ENCODE measurements at regions not wholly inside any gene's neighbourhood (a gene's known extent, or its start where the extent isn't known, plus 50 kb on each side); places are given as distances from the start of the nearest gene placed in this dataset.
"Not testable (repeated sequence)": the region's sequence is repeated elsewhere in the genome, so short reads cannot be mapped to it uniquely, and the experiment has no call there.

DNA sequence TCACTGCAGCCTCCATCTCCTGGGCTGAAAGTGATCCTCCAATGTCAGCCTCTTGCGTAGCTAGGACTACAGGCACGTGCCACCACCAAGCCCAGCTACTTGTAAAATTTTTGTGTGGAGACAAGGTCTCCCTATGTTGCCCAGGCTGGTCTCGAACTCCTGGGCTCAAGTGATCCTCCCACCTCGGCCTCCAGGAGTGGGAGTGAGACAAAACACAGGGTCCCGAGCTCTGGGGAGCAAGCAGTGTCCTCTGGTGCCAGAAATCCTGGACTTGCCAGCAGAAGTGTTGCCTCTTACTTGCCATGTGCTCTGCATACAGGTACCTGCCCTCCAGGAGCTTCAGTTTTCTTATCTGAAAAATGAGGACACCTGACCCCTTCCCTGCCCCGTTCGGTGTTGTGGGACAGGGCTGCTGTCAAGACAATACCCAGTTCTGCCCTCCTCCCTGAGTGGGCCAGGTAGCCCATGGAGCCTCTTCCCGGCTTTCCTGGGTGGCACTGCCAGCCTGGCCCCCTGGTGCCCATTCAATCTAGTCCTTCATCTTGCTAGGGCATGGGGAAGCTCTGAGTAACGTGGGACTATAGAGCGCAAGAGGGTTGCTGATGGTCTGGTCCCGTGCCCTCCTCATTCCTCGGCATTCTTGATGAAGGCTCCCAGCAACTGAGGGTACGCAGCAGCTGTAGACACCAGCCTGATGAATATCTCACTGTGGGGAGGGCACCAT is 164.6 kb downstream of the GOLGA6L4 start:
- no peak overlapping the region for H3K4me3 Mint-ChIP-seq
- no peak for ATAC-seq (replicated peaks)
- no peak overlapping the region for H3K27ac Mint-ChIP-seq
- H3K27me3 Mint-ChIP-seq, result no peaks in the 10 kb centered on the region
- H3K4me1 Mint-ChIP-seq, result no peaks in the 10 kb centered on the region
- H3K36me3 Mint-ChIP-seq (ENCODE audit: low read depth), result no peaks in the 10 kb centered on the region
- H3K9me3 Mint-ChIP-seq, result no peaks in the 10 kb centered on the region

- Mint-ChIP-seq H3K27me3 (no peaks in the 10 kb centered on the region), H3K4me3 (no peak overlapping the region), H3K36me3 (ENCODE audit: low read depth) (no peaks in the 10 kb centered on the region), H3K4me1 (no peaks in the 10 kb centered on the region), H3K9me3 (no peaks in the 10 kb centered on the region), H3K27ac (no peak overlapping the region)
- ATAC-seq (replicated peaks), result no peak
Observed at GRCh38 chr15:84400820-84401219, 165.2 kb downstream of the GOLGA6L4 start.

GRCh38 chr15:84401461-84401860 is 165.9 kb downstream of the GOLGA6L4 start:
- H3K4me1 Mint-ChIP-seq; H3K4me3 Mint-ChIP-seq; ATAC-seq (replicated peaks); H3K27ac Mint-ChIP-seq; H3K9me3 Mint-ChIP-seq; H3K36me3 Mint-ChIP-seq (ENCODE audit: low read depth); H3K27me3 Mint-ChIP-seq: not testable (repeated sequence)

DNA sequence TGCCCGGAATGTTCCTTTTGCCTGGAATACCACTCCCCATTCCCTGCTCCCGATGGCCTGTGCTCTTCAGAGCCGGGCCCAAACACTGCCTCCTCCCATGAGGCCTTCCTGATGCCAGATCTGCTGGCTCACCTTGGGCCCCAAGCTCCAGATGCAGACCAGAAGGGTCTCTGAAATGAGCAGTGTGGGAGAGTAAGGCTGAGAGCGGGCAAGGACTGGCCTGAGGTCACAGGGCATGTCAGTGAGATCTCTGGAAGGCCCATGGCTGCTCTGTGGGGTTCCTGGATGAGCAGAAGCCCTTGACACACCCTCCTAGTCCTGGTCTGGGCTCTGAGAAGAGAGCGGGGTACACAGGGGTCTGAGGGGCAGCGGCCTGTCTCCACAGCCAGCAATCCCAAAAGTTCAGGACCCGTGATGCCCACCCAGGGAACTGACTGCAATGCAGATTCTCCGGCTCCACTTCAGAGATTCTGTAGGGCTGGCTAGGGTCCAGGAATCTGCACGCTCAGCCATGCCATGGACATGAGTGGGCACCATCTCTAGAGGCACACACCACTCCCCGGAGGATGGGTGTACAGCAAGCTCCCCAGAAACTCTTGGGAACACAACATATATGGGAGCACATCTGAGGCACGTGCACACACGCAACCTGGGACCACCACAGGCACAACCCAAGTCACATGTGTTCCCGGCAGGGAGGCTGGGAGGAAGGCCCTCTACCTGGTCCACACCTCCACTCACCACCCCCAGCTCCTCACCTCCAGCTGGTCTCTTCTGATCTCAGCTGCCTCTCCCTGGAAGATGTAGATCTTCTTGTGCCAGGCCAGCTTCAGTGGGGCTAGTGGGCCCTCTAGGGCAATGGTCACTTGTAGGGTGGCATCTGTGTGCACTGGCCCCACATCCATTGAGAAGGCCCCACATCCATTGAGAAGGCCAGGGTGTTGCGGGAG is 166.6 kb downstream of the GOLGA6L4 start:
- H3K4me1 Mint-ChIP-seq; H3K9me3 Mint-ChIP-seq; H3K4me3 Mint-ChIP-seq; H3K27ac Mint-ChIP-seq; H3K36me3 Mint-ChIP-seq (ENCODE audit: low read depth); H3K27me3 Mint-ChIP-seq; ATAC-seq (replicated peaks): not testable (repeated sequence)

DNA sequence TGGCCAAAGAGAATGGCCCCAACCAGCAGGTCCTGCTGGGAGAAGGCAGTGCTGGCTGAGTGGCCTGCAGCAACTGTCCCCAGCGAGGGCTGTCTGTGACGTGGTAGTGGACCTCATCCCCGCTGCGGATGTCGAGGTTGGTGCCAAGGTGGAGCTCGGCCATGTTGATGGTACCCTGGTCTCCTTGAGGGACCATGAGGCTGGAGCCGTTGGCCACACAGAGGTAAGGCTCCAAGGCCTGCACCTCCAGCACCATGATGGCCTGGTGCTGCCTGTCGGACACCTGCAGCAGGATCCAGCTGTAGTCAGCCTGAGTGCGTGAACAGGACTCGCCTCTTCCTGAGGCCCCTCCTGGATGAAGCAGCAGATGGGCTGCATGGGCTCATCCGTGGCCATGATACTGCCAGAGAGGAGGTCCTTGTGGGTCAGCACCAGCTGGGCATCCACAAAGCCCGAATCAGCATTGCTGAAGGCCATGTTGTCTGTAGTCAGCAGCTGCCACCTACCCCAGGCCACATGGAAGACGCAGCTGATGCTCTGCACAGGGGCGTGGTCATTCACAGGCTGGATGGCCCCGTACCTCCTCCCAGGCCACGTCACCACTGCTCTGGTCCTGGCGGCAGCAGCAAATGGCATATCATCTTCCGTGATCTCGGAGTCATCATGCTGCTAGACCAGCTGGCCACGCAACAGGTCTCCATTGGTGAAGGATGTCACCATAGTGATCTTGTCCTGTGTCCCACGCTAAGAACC is 167.5 kb downstream of the GOLGA6L4 start:
- H3K27me3 Mint-ChIP-seq, result no peaks in the 10 kb centered on the region
- no peak overlapping the region for H3K4me3 Mint-ChIP-seq
- no peak for ATAC-seq (replicated peaks)
- no peaks in the 10 kb centered on the region for H3K9me3 Mint-ChIP-seq
- H3K27ac Mint-ChIP-seq, result no peak overlapping the region
- no peaks in the 10 kb centered on the region for H3K4me1 Mint-ChIP-seq
- no peaks in the 10 kb centered on the region for H3K36me3 Mint-ChIP-seq (ENCODE audit: low read depth)

DNA sequence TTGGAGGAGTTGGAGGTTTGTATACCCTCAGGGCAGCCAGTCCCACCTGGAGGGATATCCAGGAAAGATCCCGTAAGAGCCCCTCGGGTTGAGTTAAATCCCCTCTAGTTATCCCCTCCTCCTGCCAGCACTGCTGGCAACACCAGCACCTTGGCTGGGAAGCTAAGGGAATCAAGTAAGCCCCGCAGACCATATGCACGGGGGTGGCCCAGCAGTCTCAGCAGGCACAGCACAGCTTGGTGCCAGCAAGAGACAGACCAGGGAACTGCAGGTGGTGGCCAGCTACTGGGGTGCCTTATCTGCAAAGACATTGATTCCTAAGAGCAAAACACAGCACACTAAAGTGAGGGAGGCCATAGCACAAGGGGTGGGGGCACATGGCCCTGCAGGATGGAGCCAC is 173.8 kb downstream of the GOLGA6L4 start:
- H3K4me1 Mint-ChIP-seq; H3K9me3 Mint-ChIP-seq; ATAC-seq (replicated peaks); H3K27ac Mint-ChIP-seq; H3K4me3 Mint-ChIP-seq; H3K27me3 Mint-ChIP-seq; H3K36me3 Mint-ChIP-seq (ENCODE audit: low read depth): not testable (repeated sequence)

GRCh38 chr15:84421513-84422181 is 179.2 kb upstream of the ZSCAN2 start:
- not testable (repeated sequence) for H3K27ac Mint-ChIP-seq; H3K36me3 Mint-ChIP-seq (ENCODE audit: low read depth); H3K4me1 Mint-ChIP-seq; H3K27me3 Mint-ChIP-seq; H3K9me3 Mint-ChIP-seq; ATAC-seq (replicated peaks); H3K4me3 Mint-ChIP-seq

- H3K27me3 Mint-ChIP-seq; ATAC-seq (replicated peaks); H3K9me3 Mint-ChIP-seq; H3K4me1 Mint-ChIP-seq; H3K4me3 Mint-ChIP-seq; H3K36me3 Mint-ChIP-seq (ENCODE audit: low read depth); H3K27ac Mint-ChIP-seq: not testable (repeated sequence)
Observed at GRCh38 chr15:84425327-84425726, 175.5 kb upstream of the ZSCAN2 start.

DNA sequence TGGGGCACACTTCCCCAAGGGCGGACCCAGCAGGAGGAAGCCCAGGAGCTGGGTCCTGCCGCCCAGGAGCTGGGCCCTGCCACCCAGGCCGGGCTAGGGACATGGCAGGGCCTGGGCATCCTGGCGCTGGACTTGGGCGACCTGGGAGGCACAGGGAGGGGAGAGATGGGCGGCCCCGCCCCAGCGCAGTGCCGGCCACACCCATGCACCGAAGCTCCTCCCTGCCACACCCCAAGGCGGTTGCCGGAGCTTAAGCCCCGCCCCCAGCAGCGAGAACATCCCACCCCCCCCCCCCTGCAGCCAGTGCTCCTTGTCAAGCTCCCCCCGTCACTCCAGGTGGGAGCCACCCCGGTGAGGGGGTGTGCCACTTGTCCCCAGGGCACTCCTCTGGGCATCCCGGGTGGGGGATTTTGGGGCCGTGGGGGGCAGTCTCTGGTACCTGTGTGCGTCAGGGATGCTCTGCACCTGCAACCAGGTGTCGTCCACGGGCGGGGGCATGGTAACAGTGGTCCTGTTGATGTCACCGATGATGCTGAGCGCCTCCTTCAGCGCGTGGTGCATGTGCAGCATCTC is 127.4 kb upstream of the ZSCAN2 start:
- H3K4me3 Mint-ChIP-seq; ATAC-seq (replicated peaks); H3K4me1 Mint-ChIP-seq; H3K27me3 Mint-ChIP-seq; H3K36me3 Mint-ChIP-seq (ENCODE audit: low read depth); H3K9me3 Mint-ChIP-seq; H3K27ac Mint-ChIP-seq: not testable (repeated sequence)

GRCh38 chr15:84476364-84477033 is 124.3 kb upstream of the ZSCAN2 start:
- not testable (repeated sequence) for H3K4me3 Mint-ChIP-seq; H3K36me3 Mint-ChIP-seq (ENCODE audit: low read depth); H3K4me1 Mint-ChIP-seq; ATAC-seq (replicated peaks); H3K9me3 Mint-ChIP-seq; H3K27me3 Mint-ChIP-seq; H3K27ac Mint-ChIP-seq

- peak; percentile 96 for ATAC-seq (replicated peaks)
- H3K4me3 Mint-ChIP-seq; H3K27ac Mint-ChIP-seq; H3K4me1 Mint-ChIP-seq; H3K27me3 Mint-ChIP-seq; H3K9me3 Mint-ChIP-seq; H3K36me3 Mint-ChIP-seq (ENCODE audit: low read depth): not testable (repeated sequence)
Observed at GRCh38 chr15:84477550-84477949, 123.3 kb upstream of the ZSCAN2 start.

- not testable (repeated sequence) for H3K9me3 Mint-ChIP-seq; H3K27ac Mint-ChIP-seq; H3K27me3 Mint-ChIP-seq; H3K4me3 Mint-ChIP-seq; H3K36me3 Mint-ChIP-seq (ENCODE audit: low read depth); ATAC-seq (replicated peaks); H3K4me1 Mint-ChIP-seq
Observed at GRCh38 chr15:84480174-84480681, 120.6 kb upstream of the ZSCAN2 start.

GRCh38 chr15:84483859-84484258 is 117.0 kb upstream of the ZSCAN2 start:
- not testable (repeated sequence) for H3K9me3 Mint-ChIP-seq; H3K27ac Mint-ChIP-seq; H3K4me1 Mint-ChIP-seq; ATAC-seq (replicated peaks); H3K4me3 Mint-ChIP-seq; H3K27me3 Mint-ChIP-seq; H3K36me3 Mint-ChIP-seq (ENCODE audit: low read depth)

Measured in activated T-helper 17 cell treated with anti-CD3 and anti-CD28 coated beads, Interleukin-2, amount 50 U/mL, for 72 hours (primary cell).